ENCODE measurements at regions not wholly inside any gene's neighbourhood (a gene's known extent, or its start where the extent isn't known, plus 50 kb on each side); places are given as distances from the start of the nearest gene placed in this dataset.

DNA sequence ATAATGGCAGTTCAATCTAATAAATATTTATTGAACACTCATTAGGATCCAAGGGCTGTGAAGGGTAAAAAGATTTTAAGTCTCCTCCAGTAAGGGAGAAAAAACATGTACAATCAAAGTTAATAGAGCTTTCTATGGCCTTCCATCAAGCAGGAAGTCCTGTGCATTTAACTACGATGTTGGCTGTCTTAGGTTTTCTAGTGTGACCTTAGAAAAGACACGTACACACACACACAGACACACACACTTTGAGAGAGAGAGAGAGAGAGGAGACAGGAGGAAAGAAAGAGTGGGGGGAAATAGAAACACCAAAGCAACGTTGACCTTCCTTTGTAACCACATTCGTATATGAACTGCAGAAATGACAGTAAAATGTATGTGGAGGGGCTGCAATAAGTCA is 126.1 kb upstream of the TMC3 start:
- DNase-seq = no peak
- H3K36me3 ChIP-seq = no peaks in the 10 kb centered on the region
- no peaks in the 10 kb centered on the region for H3K9me3 ChIP-seq
- in situ Hi-C loops (cut with MboI; ENCODE audit: low pct_ligation_motif_present in 1 of 4, low pct_unique_long_range_greater_than_20kb in 1 of 4, low sequenced_read_pairs in 3 of 4) = no loop called here
- no peak overlapping the region for H3K4me3 ChIP-seq
- no peaks in the 10 kb centered on the region for H3K27me3 ChIP-seq
- 60 to 69% methylated on average over 4 of the region's 4 CpGs for WGBS, 2 donors (ENCODE audit: low coverage in 1 of 2)
- intact Hi-C loops (cut with DNase I; ENCODE audit: low total_unique reads) = no loop called here
- TF ChIP-seq POLR2A (IDR thresholded peaks at IDR 0.05) (no peak), POLR2AphosphoS5 (IDR thresholded peaks at IDR 0.05) (no peak), EP300 (IDR thresholded peaks at IDR 0.05; ENCODE audit: low read depth) (no peak), CTCF (IDR thresholded peaks at IDR 0.05) (no peak)
- no peaks in the 10 kb centered on the region for H3K4me1 ChIP-seq
- no peak overlapping the region for H3K27ac ChIP-seq

DNA sequence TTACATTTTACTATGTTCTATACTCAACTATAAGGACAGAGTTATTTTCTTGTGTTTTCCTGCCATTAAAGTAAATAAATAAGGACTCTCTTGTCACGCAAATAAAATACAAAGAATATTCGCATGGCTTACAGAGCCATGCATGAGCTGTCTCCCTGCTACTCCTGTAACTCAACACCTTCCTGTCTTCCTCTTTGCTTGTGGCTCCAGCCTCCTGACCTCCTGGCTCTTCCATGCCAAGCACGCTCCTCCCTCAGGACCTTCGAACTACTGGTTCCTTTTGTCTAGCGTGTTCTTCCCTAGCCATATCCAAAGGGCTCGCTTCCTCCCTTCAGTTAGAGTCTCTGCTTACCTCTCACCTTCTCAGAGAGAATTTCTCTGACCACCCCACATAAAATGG is 124.3 kb upstream of the TMC3 start:
- H3K27me3 ChIP-seq = no peaks in the 10 kb centered on the region
- in situ Hi-C loops (cut with MboI; ENCODE audit: low pct_ligation_motif_present in 1 of 4, low pct_unique_long_range_greater_than_20kb in 1 of 4, low sequenced_read_pairs in 3 of 4) = loop anchor here in 3 of 4 donors (25.0 kb wide), 2 partner anchors 439 to 564 kb away; no protein-coding TSS in a partner anchor
- intact Hi-C loops (cut with DNase I; ENCODE audit: low total_unique reads) = no loop called here
- no peak overlapping the region for H3K4me3 ChIP-seq
- H3K36me3 ChIP-seq = no peaks in the 10 kb centered on the region
- no peak for DNase-seq
- WGBS, 2 donors (ENCODE audit: low coverage in 1 of 2) = 88 to 91% methylated on average over 6 of the region's 6 CpGs
- no peaks in the 10 kb centered on the region for H3K4me1 ChIP-seq
- no peak overlapping the region for H3K27ac ChIP-seq
- H3K9me3 ChIP-seq = no peaks in the 10 kb centered on the region
- TF ChIP-seq EP300 (IDR thresholded peaks at IDR 0.05; ENCODE audit: low read depth) (no peak), CTCF (IDR thresholded peaks at IDR 0.05) (no peak), POLR2AphosphoS5 (IDR thresholded peaks at IDR 0.05) (no peak), POLR2A (IDR thresholded peaks at IDR 0.05) (no peak)

DNA sequence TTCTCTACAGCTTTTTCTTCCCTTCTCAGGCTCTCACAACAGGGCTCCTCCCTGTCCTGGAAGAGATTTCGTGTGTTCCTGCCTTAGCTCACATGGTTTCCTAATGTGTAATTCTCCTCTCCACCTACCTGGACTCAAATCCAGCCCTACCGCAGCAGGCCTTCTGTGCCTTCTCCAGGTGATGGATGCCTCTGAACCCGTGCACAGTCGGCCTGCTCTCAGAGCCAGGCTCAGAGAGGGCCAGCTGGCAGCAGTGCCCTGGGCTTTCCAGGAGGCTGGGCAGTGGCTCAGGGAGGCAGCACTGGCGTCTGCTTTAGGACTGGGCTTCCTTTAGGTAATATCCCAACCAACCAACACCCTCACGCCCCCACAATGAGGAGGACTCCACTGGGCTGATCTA is 123.2 kb upstream of the TMC3 start:
- H3K4me1 ChIP-seq = no peaks in the 10 kb centered on the region
- no peaks in the 10 kb centered on the region for H3K36me3 ChIP-seq
- H3K4me3 ChIP-seq = no peak overlapping the region
- no peak for DNase-seq
- no peak overlapping the region for H3K27ac ChIP-seq
- no peaks in the 10 kb centered on the region for H3K9me3 ChIP-seq
- 61 to 86% methylated on average over 2 to 6 of the region's 6 CpGs for WGBS, 2 donors (ENCODE audit: low coverage in 1 of 2)
- H3K27me3 ChIP-seq = no peaks in the 10 kb centered on the region
- in situ Hi-C loops (cut with MboI; ENCODE audit: low pct_ligation_motif_present in 1 of 4, low pct_unique_long_range_greater_than_20kb in 1 of 4, low sequenced_read_pairs in 3 of 4) = loop anchor here in 3 of 4 donors (25.0 kb wide), 2 partner anchors 440 to 565 kb away; no protein-coding TSS in a partner anchor
- TF ChIP-seq POLR2A (IDR thresholded peaks at IDR 0.05) = no peak
- TF ChIP-seq POLR2AphosphoS5 (IDR thresholded peaks at IDR 0.05) = no peak
- no peak for TF ChIP-seq EP300 (IDR thresholded peaks at IDR 0.05; ENCODE audit: low read depth)
- TF ChIP-seq CTCF (IDR thresholded peaks at IDR 0.05) = no peak
- intact Hi-C loops (cut with DNase I; ENCODE audit: low total_unique reads) = no loop called here

DNA sequence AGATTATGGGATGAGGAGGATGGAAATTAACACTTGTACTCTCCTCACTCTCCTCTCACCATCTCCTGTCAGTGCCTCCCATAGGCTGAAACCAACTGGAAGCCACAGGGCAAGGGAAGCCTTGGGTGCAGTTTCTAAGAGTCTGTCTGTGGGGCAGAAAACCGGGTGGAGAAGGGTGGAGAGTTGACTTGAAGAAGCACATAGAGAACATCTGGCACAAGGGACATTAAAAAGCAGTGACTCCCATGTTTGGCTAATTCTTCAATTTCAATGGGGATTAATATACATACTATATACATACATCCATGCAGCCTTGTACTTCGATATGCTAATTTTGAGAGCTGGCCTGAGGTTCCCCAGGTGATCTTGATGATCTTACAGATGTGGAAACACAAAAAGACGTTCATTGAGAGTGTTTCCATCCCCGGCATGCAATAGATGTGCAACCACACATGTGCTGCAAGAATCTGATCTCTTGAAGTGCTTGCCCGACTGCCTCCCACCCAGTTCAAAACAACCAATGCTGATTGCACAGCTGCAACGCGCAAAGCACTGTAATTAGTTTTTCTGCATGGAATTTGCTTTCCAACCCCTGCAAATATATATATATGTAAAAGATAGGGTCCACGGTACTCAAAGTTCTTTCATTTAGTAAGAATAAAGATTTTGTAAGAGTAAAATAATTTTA is 121.9 kb upstream of the TMC3 start:
- intact Hi-C loops (cut with DNase I; ENCODE audit: low total_unique reads) = no loop called here
- Histone ChIP-seq H3K4me3 (no peak overlapping the region), H3K27me3 (no peaks in the 10 kb centered on the region), H3K4me1 (no peaks in the 10 kb centered on the region), H3K9me3 (no peaks in the 10 kb centered on the region), H3K27ac (no peak overlapping the region), H3K36me3 (no peaks in the 10 kb centered on the region)
- no peak for TF ChIP-seq POLR2AphosphoS5 (IDR thresholded peaks at IDR 0.05)
- no peak for TF ChIP-seq CTCF (IDR thresholded peaks at IDR 0.05)
- TF ChIP-seq POLR2A (IDR thresholded peaks at IDR 0.05) = no peak
- TF ChIP-seq EP300 (IDR thresholded peaks at IDR 0.05; ENCODE audit: low read depth) = no peak
- in situ Hi-C loops (cut with MboI; ENCODE audit: low pct_ligation_motif_present in 1 of 4, low pct_unique_long_range_greater_than_20kb in 1 of 4, low sequenced_read_pairs in 3 of 4) = loop anchor here in 3 of 4 donors (25.0 kb wide), 2 partner anchors 441 to 566 kb away; no protein-coding TSS in a partner anchor
- no peak for DNase-seq
- WGBS, 2 donors (ENCODE audit: low coverage in 1 of 2) = 66 to 76% methylated on average over 4 to 8 of the region's 8 CpGs

Measured in transverse colon (tissue), 4 donors.